ENCODE measurements at regions not wholly inside any gene's neighbourhood (a gene's known extent, or its start where the extent isn't known, plus 50 kb on each side); places are given as distances from the start of the nearest gene placed in this dataset.

DNA sequence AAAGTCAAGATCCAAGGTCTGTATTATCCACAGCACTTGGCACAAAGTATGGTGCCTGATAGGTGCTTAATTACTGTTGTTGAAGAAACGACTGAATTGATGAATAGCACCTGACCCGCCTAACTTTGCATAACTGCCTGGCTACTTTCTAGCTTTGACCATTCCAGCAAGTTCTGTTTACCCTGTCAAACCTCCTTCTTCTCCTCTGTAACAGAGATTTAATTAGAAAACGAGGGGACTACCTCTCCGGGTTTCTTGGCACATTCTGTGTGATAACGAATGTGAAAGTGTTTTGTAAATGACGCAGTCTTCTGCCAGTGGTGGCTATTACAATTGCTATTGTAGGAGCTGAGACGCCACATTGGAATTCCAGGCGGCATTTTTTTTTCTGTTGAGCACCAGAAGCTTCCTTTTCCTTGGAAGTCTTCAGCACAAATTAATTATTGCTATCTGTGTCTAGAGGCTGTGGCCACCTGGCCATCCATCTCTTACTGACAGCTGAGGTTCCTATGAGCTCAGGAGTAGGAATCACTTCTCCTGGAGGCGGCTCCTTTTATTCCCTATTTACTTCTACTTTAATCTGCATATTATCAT is 522.9 kb downstream of the HS3ST4 start:
- Histone ChIP-seq H3K4me3 (ENCODE audit: severe bottlenecking) (no peak overlapping the region), H3K4me1 (ENCODE audit: insufficient read depth, poor library complexity, severe bottlenecking) (no peaks in the 10 kb centered on the region), H3K27ac (ENCODE audit: poor library complexity, severe bottlenecking) (no peak overlapping the region), H3K36me3 (ENCODE audit: low read depth) (no peaks in the 10 kb centered on the region), H3K27me3 (ENCODE audit: insufficient read depth, poor library complexity, severe bottlenecking) (no peaks in the 10 kb centered on the region), H3K9me3 (ENCODE audit: severe bottlenecking) (no peaks in the 10 kb centered on the region)
- ATAC-seq (ENCODE audit: low read depth) (no peak), DNase-seq (ENCODE audit: low spot score) (no peak)
- TF ChIP-seq CTCF (IDR thresholded peaks at IDR 0.05; ENCODE audit: poor library complexity, severe bottlenecking): no peak

DNA sequence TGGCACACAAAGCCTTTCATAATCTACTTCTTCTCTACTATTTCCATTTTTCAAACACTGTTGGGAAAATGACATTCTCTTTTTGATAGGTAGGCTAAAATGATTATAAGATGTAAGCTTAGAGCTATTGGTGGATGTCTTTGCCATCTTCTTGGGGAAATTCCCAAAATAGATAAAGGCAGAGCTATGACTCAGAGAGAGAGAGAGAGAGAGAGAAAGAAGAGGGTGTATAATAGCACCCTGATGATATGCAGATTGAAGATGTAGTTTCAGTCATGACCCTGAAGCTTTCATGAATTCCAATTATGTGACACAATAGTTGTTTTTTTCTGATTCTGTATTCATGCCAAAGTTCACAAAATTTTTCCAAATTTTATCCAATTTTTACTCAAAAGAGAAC is 529.1 kb downstream of the HS3ST4 start:
- Histone ChIP-seq H3K36me3 (ENCODE audit: low read depth) (no peaks in the 10 kb centered on the region), H3K9me3 (ENCODE audit: severe bottlenecking) (peaks cover 1% of the 10 kb centered on the region), H3K27me3 (ENCODE audit: insufficient read depth, poor library complexity, severe bottlenecking) (no peaks in the 10 kb centered on the region), H3K4me1 (ENCODE audit: insufficient read depth, poor library complexity, severe bottlenecking) (no peaks in the 10 kb centered on the region), H3K4me3 (ENCODE audit: severe bottlenecking) (no peak overlapping the region), H3K27ac (ENCODE audit: poor library complexity, severe bottlenecking) (no peak overlapping the region)
- no peak for ATAC-seq (ENCODE audit: low read depth)
- DNase-seq (ENCODE audit: low spot score): no peak
- TF ChIP-seq CTCF (IDR thresholded peaks at IDR 0.05; ENCODE audit: poor library complexity, severe bottlenecking): no peak

GRCh38 chr16:26231647-26232046 is 539.9 kb downstream of the HS3ST4 start:
- Histone ChIP-seq H3K4me1 (ENCODE audit: insufficient read depth, poor library complexity, severe bottlenecking) (no peaks in the 10 kb centered on the region), H3K36me3 (ENCODE audit: low read depth) (no peaks in the 10 kb centered on the region), H3K27me3 (ENCODE audit: insufficient read depth, poor library complexity, severe bottlenecking) (no peaks in the 10 kb centered on the region), H3K4me3 (ENCODE audit: severe bottlenecking) (no peak overlapping the region), H3K9me3 (ENCODE audit: severe bottlenecking) (no peaks in the 10 kb centered on the region), H3K27ac (ENCODE audit: poor library complexity, severe bottlenecking) (no peak overlapping the region)
- no peak for DNase-seq (ENCODE audit: low spot score)
- no peak for TF ChIP-seq CTCF (IDR thresholded peaks at IDR 0.05; ENCODE audit: poor library complexity, severe bottlenecking)
- no peak for ATAC-seq (ENCODE audit: low read depth)

GRCh38 chr16:26240807-26241206 is 549.0 kb downstream of the HS3ST4 start:
- TF ChIP-seq CTCF (IDR thresholded peaks at IDR 0.05; ENCODE audit: poor library complexity, severe bottlenecking): no peak
- Histone ChIP-seq H3K36me3 (ENCODE audit: low read depth) (no peaks in the 10 kb centered on the region), H3K9me3 (ENCODE audit: severe bottlenecking) (no peaks in the 10 kb centered on the region), H3K4me3 (ENCODE audit: severe bottlenecking) (no peak overlapping the region), H3K27me3 (ENCODE audit: insufficient read depth, poor library complexity, severe bottlenecking) (no peaks in the 10 kb centered on the region), H3K4me1 (ENCODE audit: insufficient read depth, poor library complexity, severe bottlenecking) (no peaks in the 10 kb centered on the region), H3K27ac (ENCODE audit: poor library complexity, severe bottlenecking) (no peak overlapping the region)
- no peak for ATAC-seq (ENCODE audit: low read depth)
- no peak for DNase-seq (ENCODE audit: low spot score)

DNA sequence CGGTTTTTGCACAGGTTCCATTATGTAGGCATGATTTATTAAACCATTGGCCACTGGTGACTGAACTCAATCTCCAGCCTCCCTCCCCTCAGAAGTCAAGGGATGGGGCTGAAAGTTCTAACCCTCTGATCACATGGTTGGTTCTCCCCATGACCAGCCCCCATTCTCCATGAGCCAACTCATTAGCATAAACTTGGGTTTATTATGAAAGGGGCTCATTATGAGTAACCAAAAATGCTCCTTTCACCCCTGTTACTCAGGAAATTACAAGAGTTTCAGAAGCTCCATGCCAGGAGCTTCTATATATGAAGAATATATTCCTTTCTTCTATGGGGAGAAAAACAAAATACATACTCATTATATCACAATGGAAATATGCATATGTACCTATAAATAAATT is 555.3 kb downstream of the HS3ST4 start:
- TF ChIP-seq CTCF (IDR thresholded peaks at IDR 0.05; ENCODE audit: poor library complexity, severe bottlenecking): no peak
- Histone ChIP-seq H3K4me3 (ENCODE audit: severe bottlenecking) (no peak overlapping the region), H3K27ac (ENCODE audit: poor library complexity, severe bottlenecking) (no peak overlapping the region), H3K36me3 (ENCODE audit: low read depth) (no peaks in the 10 kb centered on the region), H3K27me3 (ENCODE audit: insufficient read depth, poor library complexity, severe bottlenecking) (no peaks in the 10 kb centered on the region), H3K4me1 (ENCODE audit: insufficient read depth, poor library complexity, severe bottlenecking) (no peaks in the 10 kb centered on the region), H3K9me3 (ENCODE audit: severe bottlenecking) (no peaks in the 10 kb centered on the region)
- ATAC-seq (ENCODE audit: low read depth) (no peak), DNase-seq (ENCODE audit: low spot score) (no peak)

All from RWPE2 (cell line).